ENCODE measurements at regions not wholly inside any gene's neighbourhood (a gene's known extent, or its start where the extent isn't known, plus 50 kb on each side); places are given as distances from the start of the nearest gene placed in this dataset.
"Not testable (repeated sequence)": the region's sequence is repeated elsewhere in the genome, so short reads cannot be mapped to it uniquely, and the experiment has no call there.

GRCh38 chr3:35146256-35147035, 492.9 kb upstream of the ARPP21 start:
- not testable (repeated sequence) for TF ChIP-seq CTCF (IDR thresholded peaks at IDR 0.05); POLR2AphosphoS5 (IDR thresholded peaks at IDR 0.05; ENCODE audit: low read depth, low read length)
